C4-2B (cell line): ENCODE measurements at regions not wholly inside any gene's neighbourhood (a gene's known extent, or its start where the extent isn't known, plus 50 kb on each side); places are given as distances from the start of the nearest gene placed in this dataset.

Source experiments
- H3K27ac ChIP-seq: fragments of 450-650 bp; 2 replicates; pipeline ENCODE4 v1.5.1; 2017
- ZFX ChIP-seq: fragments of 450-650 bp; IDR thresholded peaks from 2 replicates; pipeline ENCODE4 v1.6.1; 2017
- TF ChIP-seq, protein P1 (sequence below): fragments of 450-650 bp; conservative IDR thresholded peaks from 2 replicates; pipeline ENCODE4 v1.5.1; 2017; ENCODE audit warnings: mild to moderate bottlenecking

- TF ChIP-seq, protein P1, sequence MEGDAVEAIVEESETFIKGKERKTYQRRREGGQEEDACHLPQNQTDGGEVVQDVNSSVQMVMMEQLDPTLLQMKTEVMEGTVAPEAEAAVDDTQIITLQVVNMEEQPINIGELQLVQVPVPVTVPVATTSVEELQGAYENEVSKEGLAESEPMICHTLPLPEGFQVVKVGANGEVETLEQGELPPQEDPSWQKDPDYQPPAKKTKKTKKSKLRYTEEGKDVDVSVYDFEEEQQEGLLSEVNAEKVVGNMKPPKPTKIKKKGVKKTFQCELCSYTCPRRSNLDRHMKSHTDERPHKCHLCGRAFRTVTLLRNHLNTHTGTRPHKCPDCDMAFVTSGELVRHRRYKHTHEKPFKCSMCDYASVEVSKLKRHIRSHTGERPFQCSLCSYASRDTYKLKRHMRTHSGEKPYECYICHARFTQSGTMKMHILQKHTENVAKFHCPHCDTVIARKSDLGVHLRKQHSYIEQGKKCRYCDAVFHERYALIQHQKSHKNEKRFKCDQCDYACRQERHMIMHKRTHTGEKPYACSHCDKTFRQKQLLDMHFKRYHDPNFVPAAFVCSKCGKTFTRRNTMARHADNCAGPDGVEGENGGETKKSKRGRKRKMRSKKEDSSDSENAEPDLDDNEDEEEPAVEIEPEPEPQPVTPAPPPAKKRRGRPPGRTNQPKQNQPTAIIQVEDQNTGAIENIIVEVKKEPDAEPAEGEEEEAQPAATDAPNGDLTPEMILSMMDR, result no peak
- no peak for TF ChIP-seq ZFX
- H3K27ac ChIP-seq, result no peak overlapping the region
These were observed 994.6 kb downstream of the TSN start for GRCh38 chr2:122750095-122750494.

- TF ChIP-seq, protein P1, result no peak
- TF ChIP-seq ZFX, result no peak
- H3K27ac ChIP-seq, result no peak overlapping the region
These were observed 995.4 kb downstream of the TSN start for GRCh38 chr2:122750808-122751207.

GRCh38 chr2:122753336-122753735 lies 997.9 kb downstream of the TSN start:
- TF ChIP-seq, protein P1, result no peak
- TF ChIP-seq ZFX, result no peak
- no peak overlapping the region for H3K27ac ChIP-seq

DNA sequence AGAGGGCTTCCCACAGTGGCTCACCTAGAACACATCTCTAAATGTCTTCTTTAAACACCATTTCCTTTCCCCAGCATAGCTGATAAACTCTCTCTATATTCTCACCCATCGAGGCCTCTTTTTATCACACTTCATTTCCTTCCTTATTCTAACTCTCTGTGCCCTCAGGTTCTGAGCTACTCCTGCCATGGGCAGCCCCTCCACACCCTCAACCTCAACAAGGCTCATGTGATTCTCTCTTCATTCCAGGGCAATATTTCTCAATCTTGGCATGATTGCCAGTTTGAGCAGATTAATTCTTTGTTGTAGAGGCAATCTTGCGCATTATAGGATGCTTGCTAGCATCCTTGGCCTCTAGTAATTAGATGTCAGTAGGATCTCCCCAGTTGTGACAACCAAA lies 999.1 kb downstream of the TSN start:
- H3K27ac ChIP-seq, result no peak overlapping the region
- TF ChIP-seq ZFX, result no peak
- TF ChIP-seq, protein P1, result no peak

DNA sequence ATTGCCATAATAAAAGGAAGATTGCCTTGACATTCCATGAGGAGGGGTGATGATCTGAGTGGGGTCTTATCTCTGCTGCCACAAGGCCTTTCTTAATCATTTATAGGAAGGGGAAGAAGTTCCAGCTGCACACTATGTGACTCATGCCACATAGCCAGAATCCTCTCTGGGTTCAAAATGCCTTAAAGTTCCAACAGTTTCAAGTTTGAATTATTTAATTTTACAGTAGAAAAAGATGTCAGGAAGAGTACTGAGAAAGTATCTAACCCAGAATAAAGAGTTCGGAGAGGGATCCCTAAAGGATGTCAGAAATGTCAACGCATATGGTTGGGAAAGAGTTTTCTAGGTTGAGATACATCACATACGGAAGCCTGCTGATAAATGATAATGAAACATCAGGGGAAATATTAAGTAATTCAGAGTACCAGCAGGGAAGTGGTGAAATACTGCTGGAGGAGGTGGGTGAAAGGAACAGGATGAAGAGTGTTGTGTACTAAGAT lies 999.9 kb downstream of the TSN start:
- no peak for TF ChIP-seq ZFX
- TF ChIP-seq, protein P1, result no peak
- H3K27ac ChIP-seq, result no peak overlapping the region

DNA sequence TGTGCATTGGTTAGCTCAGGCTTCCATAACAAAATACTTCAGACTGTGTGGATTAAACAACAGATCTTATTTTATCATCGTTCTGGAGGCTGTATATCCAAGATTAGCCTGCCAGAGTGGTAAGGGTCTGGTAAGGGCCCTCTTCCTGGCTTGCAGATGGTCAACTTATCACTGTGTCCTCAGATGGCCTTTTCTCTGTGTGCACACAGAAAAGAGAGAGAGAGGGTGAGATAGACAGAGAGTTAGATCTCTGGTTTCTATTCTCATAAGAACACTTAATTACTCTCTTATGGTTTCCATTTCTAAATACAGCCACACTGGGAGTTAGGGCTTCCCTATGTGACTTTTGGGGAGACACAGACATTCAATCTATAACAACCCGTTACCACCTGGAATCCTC lies 1003.5 kb downstream of the TSN start:
- no peak overlapping the region for H3K27ac ChIP-seq
- TF ChIP-seq, protein P1, result no peak
- TF ChIP-seq ZFX, result no peak

GRCh38 chr2:122764014-122764413 lies 1008.6 kb downstream of the TSN start:
- TF ChIP-seq, protein P1, result no peak
- TF ChIP-seq ZFX, result no peak

More at GRCh38 chr2:122764014-122764413, 1008.6 kb downstream of the TSN start:
- H3K27ac ChIP-seq, result no peak overlapping the region
